Middle frontal gyrus (tissue), 1 donor: ENCODE measurements at regions not wholly inside any gene's neighbourhood (a gene's known extent, or its start where the extent isn't known, plus 50 kb on each side); places are given as distances from the start of the nearest gene placed in this dataset.
"Not testable (repeated sequence)": the region's sequence is repeated elsewhere in the genome, so short reads cannot be mapped to it uniquely, and the experiment has no call there.

Source experiments
- DNase-seq: peaks from one replicate; pipeline ENCODE4 v3.0.0-alpha.2; 2015; ENCODE audit warnings: low spot score; ENCODE audit errors: extremely low spot score

DNA sequence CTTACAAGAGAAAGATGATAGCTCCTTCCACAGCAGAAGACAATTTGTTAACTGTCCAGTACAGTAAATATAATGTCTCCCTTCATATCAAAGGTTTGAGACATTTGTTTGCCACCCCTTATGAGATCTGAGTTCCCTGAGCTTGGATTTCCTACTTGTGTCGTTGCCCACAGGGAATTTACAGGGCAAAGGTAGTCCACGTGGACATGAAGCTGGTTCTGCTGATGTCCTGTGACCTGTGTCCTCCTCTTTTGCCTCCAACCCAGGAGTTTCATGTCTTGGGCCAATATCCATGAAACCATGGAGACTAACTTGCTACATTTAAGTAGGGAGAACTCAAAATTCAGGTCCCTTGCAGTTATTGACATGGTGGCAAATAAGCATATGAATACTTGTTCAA lies 172.2 kb upstream of the KCTD7 start:
- DNase-seq: not testable (repeated sequence)

DNA sequence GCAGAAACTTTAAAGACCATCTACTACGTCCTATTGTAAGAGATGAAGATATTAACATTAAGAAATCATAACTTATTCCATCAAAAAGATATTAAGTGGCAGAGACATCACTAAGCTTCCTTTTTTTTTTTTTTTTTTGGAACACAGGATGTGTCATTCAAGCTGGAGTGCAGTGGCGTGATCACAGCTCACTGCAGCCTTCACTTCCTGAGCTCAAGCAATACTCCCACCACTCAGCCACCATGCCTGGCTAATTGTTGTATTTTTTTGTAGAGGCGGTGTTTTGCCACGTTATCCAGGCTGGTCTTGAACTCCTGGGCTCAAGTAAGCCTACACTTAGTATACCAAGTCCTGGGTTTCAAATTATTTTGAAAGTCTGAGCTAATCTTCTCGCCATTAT lies 169.7 kb upstream of the KCTD7 start:
- DNase-seq: not testable (repeated sequence)

DNA sequence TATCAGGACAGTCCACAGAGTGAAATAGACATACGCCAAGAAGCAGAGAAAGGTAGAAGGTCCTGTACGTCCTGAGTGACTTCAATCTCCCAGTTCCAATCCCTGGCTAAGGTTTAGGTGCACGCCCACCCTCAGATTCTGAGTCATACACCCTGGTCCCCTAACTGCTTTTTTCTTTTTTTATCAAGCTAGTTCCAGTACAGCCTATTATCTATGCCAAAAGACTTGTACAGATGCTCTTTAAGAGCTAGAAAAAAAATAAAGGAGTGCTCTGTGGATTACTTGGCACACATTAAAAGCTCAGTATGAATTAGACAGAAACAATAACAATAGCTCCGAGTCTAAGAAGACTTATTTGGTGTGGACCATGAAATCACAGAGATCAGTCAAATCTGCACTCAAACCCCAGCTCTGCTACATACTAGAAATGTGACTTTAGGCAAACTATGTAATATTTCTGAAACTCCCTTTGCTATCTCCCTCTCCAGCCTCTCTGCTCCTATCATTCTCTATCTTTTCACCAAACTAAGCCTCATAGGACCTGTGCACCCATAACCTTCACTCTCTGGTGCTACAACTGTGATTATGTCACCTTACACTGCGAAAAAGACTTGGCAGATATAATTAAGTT lies 168.8 kb upstream of the KCTD7 start:
- DNase-seq: not testable (repeated sequence)

DNA sequence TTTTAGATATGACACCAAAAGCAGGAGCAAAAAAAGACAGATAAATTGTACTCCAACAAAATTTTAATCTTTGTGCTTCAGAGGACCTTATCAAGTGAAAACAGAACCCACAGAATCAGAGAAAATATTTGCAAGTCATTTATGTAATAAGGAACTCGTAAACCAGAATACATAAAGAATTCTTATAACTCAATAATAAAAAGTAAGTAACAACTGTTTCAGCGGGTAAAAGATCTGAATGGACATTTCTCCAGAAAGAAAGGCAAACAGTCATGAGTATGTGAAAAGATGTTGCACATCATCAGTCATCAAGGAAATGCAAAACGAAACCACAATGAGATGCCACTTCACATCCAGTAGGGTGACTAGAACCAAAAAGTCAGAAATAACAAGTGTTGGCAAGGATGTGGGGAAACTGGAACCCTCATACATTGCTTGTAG lies 167.7 kb upstream of the KCTD7 start:
- DNase-seq: no peak

DNA sequence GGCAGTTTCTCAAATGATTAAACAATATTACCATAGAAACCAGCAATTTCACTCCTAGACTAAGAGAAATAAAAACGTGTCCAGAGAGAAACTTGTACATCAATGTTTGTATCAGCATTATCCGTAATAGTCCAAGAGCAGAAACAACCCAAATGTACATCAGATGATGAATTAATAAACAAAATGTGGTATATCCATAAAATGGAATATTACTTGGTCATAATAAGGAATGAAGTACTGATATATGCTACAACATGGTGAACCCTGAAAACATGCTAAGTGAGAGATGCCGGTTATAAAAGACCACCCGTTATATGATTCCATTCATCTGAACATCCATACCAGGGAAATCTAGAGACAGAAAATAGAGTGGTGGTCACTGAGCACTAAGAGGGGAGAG lies 167.3 kb upstream of the KCTD7 start:
- not testable (repeated sequence) for DNase-seq

DNA sequence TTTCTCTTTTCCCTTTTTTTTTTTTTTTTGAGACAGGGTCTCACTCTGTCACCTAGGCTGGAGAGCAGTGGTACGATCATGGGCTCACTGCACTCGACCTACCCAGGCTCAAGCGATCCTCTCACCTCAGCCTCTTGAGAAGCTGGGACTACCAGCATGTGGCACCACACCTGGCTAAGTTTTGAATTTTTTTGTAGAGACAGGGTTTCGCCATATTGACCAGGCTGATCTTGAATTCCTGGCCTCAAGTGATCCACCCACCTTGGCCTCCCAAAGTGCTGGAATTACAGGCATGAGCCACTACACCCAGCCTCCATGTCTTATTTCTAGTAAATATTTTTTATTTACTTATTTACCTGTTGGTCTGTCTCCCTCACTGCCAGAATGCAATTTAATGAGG lies 165.8 kb upstream of the KCTD7 start:
- DNase-seq: not testable (repeated sequence)

DNA sequence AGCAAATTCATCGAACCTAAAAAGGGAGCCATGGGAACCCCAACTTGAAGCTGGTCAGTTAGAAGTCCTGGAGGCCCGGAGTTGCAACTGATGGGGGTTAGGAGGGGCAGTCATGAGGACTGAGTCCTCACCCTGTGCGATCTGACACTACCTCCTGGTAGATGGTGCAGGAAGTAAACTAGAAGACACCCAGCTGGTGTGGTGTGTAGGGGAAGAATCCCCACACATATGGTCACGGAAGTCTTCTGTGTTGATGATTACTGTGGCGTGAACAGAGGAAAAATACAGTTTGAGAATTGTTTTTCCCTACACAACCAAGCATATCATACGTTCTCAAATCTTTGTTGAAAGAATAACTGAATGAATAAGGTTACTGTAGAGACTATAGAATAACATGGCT lies 164.6 kb upstream of the KCTD7 start:
- no peak for DNase-seq

DNA sequence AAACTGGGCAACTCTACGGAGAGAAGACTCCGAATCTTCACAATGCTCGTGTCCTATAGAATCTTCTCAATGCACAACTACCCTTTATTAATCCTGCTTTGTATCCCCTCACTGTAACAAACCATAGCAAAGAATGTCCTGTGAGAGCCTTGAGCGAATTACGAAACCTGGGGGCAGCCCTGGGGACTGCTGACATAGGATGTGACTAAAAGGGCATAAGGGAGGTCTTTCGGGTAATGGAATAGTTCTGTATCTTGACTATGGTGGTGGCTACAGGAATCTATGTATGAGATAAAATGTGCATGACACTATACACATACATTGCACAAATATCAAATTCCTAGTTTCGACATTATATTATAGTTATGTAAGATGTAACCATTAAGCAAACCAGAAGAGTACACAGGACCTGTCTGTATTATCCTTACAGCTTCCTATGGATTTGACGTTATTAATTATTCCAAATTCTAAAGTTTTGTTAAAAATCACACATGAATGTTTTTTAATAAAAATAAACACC lies 162.5 kb upstream of the KCTD7 start:
- no peak for DNase-seq

DNA sequence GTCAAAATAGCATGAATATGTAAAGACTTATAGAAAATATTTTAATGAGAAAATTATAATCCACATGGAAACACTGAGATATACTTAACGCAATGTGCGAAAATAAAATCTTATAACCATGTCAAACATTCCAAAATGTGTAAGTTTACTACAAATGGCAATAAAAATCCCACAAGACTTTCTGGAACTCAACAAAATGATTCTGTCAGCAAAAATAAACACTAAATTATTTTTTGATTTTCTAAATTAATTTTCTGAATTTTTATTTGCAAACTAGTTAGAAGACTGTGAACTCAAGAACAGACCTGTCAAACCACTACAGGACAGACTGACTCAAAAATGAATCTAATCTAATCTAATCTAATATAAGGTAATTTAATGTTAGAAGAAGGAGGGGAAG lies 160.8 kb upstream of the KCTD7 start:
- DNase-seq: no peak

DNA sequence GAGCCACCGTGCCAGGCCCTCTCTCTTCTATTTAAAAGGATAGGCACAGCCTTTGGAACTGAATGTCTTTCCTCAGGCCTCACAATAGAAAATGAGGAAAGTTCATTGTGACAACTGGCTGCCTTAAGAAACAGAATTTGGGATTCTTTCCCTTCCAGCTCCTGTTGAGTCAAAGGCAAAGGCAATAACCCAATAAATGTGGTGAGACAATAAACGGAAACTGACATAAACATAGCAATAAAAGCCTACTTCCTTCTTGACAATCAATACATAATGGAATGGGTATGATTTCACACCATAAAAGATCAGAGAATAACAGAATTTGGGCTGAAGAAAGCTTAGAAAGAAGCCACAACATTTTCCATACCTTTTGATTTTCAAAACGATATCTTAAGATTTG lies 155.6 kb upstream of the KCTD7 start:
- not testable (repeated sequence) for DNase-seq

DNA sequence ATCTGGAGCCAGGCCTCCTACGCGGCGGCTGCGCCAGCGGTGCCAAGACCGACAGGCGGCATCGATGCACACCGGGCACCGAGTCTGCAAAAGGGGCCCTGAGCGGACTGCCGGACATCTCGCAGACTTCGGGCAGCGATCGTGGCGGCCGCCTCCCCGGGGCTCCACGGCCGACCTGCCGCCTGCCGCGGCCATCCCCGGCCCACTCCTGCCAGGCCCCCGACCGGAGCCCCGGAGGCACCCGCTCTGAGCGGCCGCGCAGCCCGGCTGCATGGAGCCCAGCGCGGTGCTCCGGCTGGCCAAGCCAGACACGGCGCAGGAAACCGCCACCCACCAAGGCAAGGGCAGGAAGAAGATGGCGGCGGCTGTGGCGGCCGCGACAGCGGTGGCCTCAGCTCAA lies 154.2 kb upstream of the KCTD7 start:
- DNase-seq: no peak

DNA sequence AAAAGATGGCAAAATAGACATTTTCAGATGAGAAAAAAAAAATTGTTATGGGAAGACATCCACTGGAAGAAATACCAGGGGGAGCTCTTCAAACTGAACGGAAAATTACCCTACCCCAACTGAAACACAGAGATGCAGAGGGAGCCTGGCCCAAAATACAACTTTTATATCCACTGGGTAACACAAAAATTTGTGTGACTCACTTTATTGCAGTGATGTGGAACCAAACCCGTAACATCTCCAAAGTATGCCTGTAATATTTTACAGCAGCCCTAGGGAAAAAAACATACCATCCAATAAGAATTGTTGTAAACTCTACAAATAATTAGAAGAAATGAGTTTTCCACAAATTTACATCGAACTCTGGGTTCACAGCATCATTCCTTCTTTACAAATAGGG lies 152.6 kb upstream of the KCTD7 start:
- not testable (repeated sequence) for DNase-seq

DNA sequence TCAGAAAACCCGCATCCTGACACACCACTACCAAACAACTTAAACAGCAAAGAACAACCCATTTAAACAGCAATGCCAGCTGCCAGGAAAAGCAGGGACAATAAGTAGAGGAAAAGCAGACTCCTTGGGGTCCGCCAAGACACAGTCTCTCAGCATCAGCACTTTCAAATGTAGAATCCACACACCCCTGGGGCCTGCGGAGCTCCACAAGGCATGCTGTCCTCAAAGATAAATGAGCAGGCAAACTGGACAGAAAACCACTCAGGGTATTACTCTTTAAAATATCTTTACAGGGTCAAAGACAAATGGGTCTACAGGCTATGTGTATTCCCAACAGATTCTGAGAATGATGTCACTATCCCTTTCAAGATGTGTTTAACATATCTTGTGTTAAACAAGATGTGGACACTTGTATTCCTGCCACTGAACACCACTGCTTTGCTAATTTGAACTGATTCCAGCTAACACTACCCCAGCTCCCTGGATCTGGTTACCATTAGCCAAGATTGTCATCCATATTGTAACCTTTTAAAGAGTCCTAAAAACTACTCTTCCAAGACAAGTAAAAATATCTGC lies 150.8 kb upstream of the KCTD7 start:
- DNase-seq: not testable (repeated sequence)

DNA sequence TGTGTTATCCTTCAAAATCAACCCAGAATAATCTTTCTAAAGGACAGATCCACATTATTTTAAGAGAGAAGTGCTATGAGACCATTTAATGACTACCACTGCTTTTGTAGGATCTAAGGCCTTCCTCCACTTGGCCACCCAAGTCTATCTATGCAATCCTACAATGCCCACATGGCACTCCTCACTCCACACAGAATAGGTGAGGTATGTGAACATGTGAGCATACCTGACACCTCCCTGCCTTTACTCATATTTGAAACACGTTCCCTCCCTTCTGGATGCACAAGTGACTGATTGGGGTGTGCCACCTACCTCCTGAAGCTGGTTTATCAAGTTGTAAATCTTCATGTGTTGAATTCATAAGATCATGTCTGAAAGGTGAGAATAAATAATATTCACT lies 147.5 kb upstream of the KCTD7 start:
- DNase-seq: not testable (repeated sequence)

DNA sequence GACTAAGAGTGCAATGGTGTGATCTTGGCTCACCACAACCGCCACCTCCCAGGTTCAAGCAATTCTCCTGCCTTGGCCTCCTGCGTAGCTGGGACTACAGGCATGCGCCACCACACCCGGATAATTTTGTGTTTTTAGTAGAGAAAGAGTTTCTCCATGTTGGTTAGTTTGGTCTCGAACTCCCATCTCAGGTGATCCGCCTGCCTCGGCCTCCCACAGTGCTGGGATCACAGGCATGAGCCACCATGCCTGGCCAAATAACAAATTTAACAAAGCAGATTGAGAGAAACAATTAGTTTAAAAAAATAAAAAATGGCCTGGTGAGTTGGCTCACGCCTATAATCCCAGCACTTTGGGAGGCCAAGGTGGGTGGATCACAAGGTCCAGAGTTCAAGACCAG lies 139.6 kb upstream of the KCTD7 start:
- not testable (repeated sequence) for DNase-seq

DNA sequence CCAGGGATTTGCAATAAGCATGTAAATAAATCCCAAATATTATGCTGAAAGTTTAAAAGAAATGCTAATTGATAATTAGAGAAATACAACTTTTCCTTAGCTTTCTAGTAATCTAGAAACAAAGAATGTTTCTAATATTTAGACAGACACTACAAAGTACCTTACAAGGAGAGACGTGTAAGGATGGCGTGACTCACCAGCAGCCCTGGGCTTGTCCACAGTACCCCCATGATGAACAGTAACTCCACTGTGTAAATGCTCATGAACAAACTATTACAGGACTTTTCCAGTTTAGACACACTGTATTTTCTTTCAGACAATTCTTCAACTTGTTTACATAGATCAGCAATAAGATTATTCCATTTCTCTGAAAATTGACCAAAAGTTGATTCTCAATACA lies 138.9 kb upstream of the KCTD7 start:
- DNase-seq: not testable (repeated sequence)

DNA sequence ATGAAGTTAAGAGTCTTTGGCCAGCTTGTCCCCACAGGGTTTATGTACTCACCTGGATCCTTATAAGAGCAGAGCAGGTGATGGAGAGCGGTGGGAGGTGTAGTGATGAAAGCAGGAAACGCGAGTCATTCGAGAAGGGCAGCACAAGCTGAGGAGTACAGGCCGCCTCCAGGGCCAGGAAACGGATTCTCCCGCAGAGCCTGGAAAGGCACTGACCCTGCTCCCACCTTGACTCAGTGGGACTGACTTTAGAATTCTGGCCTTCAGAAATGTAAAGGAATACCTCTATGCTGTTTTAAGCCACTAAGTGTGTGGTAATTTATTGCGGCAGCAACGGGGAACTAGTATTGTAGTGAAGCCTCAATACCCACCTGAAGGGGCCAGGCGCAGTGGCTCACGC lies 137.7 kb upstream of the KCTD7 start:
- DNase-seq: not testable (repeated sequence)

DNA sequence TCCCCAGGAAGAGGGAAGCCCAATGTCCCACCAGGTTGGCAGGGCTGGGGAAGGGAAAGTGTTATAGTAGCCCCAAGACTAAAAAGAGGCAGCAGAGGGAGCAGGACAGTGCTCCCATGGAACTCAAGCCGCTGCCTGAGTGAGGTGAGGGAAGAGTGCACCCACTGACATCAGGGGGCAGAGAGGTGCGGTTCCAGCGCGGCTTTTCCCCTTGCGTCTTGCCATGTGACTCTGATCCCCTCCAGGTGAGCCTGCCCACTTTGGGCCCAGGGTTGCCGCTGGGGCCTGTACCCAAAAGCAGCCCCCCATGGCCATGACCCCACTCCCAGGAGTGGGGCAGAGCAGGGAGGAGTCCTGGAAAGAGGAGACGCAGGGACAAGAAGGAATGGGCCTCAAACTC lies 136.3 kb upstream of the KCTD7 start:
- DNase-seq: not testable (repeated sequence)

DNA sequence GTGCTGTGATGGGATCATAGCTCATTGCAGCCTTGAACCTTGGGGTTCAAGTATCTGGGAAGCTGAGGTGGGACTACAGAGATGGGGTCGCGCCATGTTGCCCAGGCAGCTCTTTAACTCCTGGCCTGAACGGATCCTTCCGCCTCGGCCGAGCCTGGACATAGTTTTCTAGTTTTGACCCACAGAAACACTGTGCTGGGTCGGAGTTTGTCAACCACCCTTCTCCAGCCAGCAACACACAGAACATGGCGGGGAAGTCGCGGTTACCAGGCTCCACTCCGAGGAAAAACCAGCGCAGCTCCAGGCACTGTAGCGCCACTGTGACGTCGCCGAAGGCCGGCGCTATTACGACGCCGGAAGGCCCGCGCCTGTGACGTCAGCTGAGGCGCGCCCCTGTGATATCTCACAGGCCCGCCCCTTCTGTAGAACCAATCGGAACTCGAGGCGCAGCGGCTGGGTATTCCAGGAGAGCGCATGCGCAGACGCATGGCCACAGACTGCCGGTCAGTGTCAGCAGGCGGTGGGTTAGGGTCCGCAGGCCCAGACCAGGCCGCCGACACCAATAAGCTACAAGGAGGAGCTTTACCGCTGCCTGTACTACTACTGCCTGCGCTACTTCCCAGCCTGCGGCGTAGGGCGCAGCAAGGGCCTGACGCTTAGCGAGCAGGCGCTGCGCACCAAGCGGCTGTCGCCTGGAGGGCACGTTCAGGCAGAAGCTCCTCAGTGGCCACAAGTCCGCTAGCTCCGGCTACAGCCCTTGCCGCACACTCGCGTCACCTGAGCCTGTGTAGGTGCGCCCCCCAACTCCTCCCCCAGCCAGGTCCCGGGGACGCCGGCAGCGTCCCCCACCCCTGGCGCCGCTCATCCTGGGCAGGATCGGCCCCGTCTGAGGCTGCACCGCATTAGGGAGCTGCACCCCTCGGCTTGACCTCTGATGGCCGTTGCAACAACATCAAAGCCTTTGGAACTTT lies 135.2 kb upstream of the KCTD7 start:
- peak; percentile 98 for DNase-seq

DNA sequence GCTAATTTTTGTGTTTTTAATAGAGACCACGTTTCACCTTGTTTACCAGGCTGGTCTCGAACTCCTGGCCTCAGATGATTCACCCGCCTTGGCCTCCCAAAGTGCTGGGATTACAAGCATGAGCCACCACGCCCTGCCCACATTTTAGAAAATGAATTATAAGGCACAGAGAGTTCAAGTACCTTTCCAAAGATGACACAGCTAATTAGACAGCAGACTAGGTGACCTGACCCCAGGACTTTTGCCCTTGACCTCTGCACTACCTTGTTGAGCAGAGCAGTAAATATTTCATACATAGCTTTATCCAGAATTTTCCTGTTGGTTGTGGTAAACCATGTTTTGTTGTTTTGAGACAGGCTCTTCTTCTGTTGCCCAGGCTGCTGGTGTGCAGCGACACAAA lies 131.3 kb upstream of the KCTD7 start:
- no peak for DNase-seq

DNA sequence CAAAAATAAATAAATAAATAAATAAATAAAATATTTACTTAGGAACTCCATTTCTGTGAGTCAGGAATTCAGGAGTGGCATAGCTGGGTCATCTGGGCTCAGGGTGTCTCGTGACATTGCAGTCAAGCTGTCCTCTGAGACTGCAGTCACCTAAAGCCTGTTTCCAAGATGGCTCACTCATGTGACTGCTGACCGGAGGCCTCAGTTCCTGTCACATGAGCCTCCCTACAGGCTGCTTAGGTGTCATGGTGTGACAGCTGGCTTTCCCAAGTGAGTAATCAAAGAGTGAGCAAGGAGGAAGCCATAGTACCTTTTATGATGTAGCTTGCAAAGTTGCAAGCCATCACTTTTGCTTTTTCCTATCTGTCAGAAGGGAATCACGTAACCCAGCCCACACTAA lies 128.6 kb upstream of the KCTD7 start:
- no peak for DNase-seq
